ENCODE measurements at regions not wholly inside any gene's neighbourhood (a gene's known extent, or its start where the extent isn't known, plus 50 kb on each side); places are given as distances from the start of the nearest gene placed in this dataset.

DNA sequence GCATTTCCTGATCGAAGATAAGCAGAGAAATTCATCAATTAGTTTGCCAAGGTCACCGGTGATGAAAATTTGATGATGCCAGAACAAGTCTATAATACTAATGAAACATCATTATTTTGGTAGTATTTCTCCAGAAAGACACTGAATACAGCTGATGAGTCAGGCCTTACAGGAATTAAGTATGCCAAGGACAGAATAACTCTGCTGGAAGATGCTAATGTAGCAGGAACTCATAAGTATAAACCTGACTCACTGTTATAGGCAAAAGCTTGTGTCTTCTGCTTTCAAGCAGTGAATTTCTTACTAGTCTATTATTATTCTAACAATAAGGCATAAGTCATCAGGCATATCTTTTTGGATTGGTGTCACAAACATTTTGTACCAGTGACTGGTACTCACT lies 1825.1 kb upstream of the IGFBP7 start:
- no TSS peak for BruUV-seq (replicated peaks)
- no peaks in the 10 kb centered on the region for H3F3A ChIP-seq (ENCODE audit: low read length, unreplicated experiment)
- H3K27me3 ChIP-seq (ENCODE audit: low read length): no peaks in the 10 kb centered on the region
- H3K36me3 ChIP-seq (ENCODE audit: low read depth, low read length): no peaks in the 10 kb centered on the region
- intact Hi-C loops (cut with micrococcal nuclease): no loop called here
- no peaks in the 10 kb centered on the region for H3K79me2 ChIP-seq (ENCODE audit: low read length)
- POLR2A ChIA-PET (ENCODE audit: unreplicated experiment): no interaction called here
- H3K4me2 ChIP-seq (ENCODE audit: low read length): no peak overlapping the region
- H2AFZ ChIP-seq (ENCODE audit: low read length): no peak overlapping the region
- ATAC-seq (peak; percentile 91), DNase-seq (peak; percentile 46)
- H4K20me1 ChIP-seq (ENCODE audit: low read length): no peaks in the 10 kb centered on the region
- peaks cover 4% of the 10 kb centered on the region; the same call in 1 of the 2 replicates for H3K4me1 ChIP-seq (ENCODE audit: insufficient read depth, low read length)
- H3K27ac ChIP-seq (ENCODE audit: low read length): peak overlapping the region; percentile 62; the same call in 1 of the 2 replicates
- TF ChIP-seq, protein P1, sequence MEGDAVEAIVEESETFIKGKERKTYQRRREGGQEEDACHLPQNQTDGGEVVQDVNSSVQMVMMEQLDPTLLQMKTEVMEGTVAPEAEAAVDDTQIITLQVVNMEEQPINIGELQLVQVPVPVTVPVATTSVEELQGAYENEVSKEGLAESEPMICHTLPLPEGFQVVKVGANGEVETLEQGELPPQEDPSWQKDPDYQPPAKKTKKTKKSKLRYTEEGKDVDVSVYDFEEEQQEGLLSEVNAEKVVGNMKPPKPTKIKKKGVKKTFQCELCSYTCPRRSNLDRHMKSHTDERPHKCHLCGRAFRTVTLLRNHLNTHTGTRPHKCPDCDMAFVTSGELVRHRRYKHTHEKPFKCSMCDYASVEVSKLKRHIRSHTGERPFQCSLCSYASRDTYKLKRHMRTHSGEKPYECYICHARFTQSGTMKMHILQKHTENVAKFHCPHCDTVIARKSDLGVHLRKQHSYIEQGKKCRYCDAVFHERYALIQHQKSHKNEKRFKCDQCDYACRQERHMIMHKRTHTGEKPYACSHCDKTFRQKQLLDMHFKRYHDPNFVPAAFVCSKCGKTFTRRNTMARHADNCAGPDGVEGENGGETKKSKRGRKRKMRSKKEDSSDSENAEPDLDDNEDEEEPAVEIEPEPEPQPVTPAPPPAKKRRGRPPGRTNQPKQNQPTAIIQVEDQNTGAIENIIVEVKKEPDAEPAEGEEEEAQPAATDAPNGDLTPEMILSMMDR (conservative IDR thresholded peaks at IDR 0.05; ENCODE audit: low read depth, low read length): no peak
- TF ChIP-seq EZH2phosphoT487 (IDR thresholded peaks at IDR 0.05; ENCODE audit: borderline replicate concordance, low read length) (no peak), EZH2 (IDR thresholded peaks at IDR 0.05; ENCODE audit: low read length, unreplicated experiment) (no peak)
- no peak overlapping the region for H3K9ac ChIP-seq (ENCODE audit: low read length)
- peaks cover 8% of the 10 kb centered on the region for H3K9me3 ChIP-seq (ENCODE audit: low read length)
- no peaks in the 10 kb centered on the region for H3K9me2 ChIP-seq (replicated peaks; ENCODE audit: low read length)
- CTCF ChIA-PET: interaction anchor here (0.6 kb wide), 1 partner anchor 670 kb away, joined by 3 read pairs; no protein-coding TSS in a partner anchor
- H3K4me3 ChIP-seq (ENCODE audit: low read length): no peak overlapping the region

DNA sequence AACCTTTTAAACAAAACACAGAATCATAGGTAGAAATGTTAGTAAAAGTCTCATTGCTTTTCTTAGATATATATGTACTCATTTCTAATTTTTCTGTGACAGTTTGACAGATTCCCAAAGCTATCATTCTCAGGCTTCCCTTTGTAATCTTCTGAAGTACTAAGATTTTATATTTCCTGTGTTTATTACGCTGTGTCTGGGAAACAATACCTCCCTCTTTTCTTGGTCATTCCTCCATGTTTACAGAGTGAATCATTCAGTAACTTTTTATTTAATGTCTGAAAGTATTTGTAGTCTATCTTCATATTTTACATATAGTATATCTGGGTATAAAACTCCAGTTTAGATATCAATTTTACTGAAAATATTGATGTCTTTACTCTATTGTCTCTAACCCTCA lies 1826.3 kb upstream of the IGFBP7 start:
- ChIA-PET CTCF (no interaction called here), POLR2A (ENCODE audit: unreplicated experiment) (no interaction called here)
- no peak overlapping the region for H3K4me3 ChIP-seq (ENCODE audit: low read length)

DNA sequence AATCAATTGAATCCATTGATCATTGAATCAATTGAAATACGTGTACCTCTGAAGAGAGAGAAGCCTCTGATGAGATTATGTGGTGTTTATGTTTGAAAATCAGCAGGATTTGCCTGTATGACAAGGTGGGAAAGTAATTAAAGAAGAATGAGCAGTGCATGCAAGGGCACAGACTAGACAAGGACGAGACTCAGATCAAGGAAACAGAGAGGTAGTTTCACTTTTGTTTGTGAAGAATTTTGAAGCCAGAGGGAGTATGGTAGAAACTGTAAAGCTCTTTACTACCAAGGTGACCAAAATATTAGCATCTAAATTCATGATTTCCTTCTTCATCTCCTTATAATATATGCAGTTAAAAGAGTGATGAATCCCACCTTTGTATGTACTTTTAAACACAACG lies 1830.0 kb upstream of the IGFBP7 start:
- no peak overlapping the region for H3K27ac ChIP-seq (ENCODE audit: low read length)
- TF ChIP-seq EZH2 (IDR thresholded peaks at IDR 0.05; ENCODE audit: low read length, unreplicated experiment) (no peak), EZH2phosphoT487 (IDR thresholded peaks at IDR 0.05; ENCODE audit: borderline replicate concordance, low read length) (no peak)
- TF ChIP-seq, protein P1 (conservative IDR thresholded peaks at IDR 0.05; ENCODE audit: low read depth, low read length): no peak
- ChIA-PET CTCF (no interaction called here), POLR2A (ENCODE audit: unreplicated experiment) (no interaction called here)
- no peaks in the 10 kb centered on the region for H3K9me2 ChIP-seq (replicated peaks; ENCODE audit: low read length)
- DNase-seq (no peak), ATAC-seq (no peak)
- no TSS peak for BruUV-seq (replicated peaks)
- H3K36me3 ChIP-seq (ENCODE audit: low read depth, low read length): no peaks in the 10 kb centered on the region
- no peaks in the 10 kb centered on the region for H4K20me1 ChIP-seq (ENCODE audit: low read length)
- intact Hi-C loops (cut with micrococcal nuclease): no loop called here
- H3K4me3 ChIP-seq (ENCODE audit: low read length): peak overlapping the region; percentile 27
- no peaks in the 10 kb centered on the region for H3K27me3 ChIP-seq (ENCODE audit: low read length)
- peak overlapping the region; percentile 77 for H2AFZ ChIP-seq (ENCODE audit: low read length)
- H3K9me3 ChIP-seq (ENCODE audit: low read length): peaks cover 3% of the 10 kb centered on the region
- peaks cover 4% of the 10 kb centered on the region; the same call in 1 of the 2 replicates for H3K4me1 ChIP-seq (ENCODE audit: insufficient read depth, low read length)
- peak overlapping the region; percentile 71 for H3K4me2 ChIP-seq (ENCODE audit: low read length)
- no peaks in the 10 kb centered on the region for H3K79me2 ChIP-seq (ENCODE audit: low read length)
- H3K9ac ChIP-seq (ENCODE audit: low read length): no peak overlapping the region
- H3F3A ChIP-seq (ENCODE audit: low read length, unreplicated experiment): no peaks in the 10 kb centered on the region

More for the DNA sequence above, 1826.3 kb upstream of the IGFBP7 start:
- no TSS peak for BruUV-seq (replicated peaks)
- no peak overlapping the region for H3K9ac ChIP-seq (ENCODE audit: low read length)
- peaks cover 3% of the 10 kb centered on the region for H3K9me3 ChIP-seq (ENCODE audit: low read length)
- no peak overlapping the region for H2AFZ ChIP-seq (ENCODE audit: low read length)
- no peaks in the 10 kb centered on the region for H3K79me2 ChIP-seq (ENCODE audit: low read length)
- TF ChIP-seq EZH2phosphoT487 (IDR thresholded peaks at IDR 0.05; ENCODE audit: borderline replicate concordance, low read length): no peak
- no peak for TF ChIP-seq EZH2 (IDR thresholded peaks at IDR 0.05; ENCODE audit: low read length, unreplicated experiment)
- TF ChIP-seq, protein P1 (conservative IDR thresholded peaks at IDR 0.05; ENCODE audit: low read depth, low read length): no peak
- peaks cover 4% of the 10 kb centered on the region; the same call in 1 of the 2 replicates for H3K4me1 ChIP-seq (ENCODE audit: insufficient read depth, low read length)
- ATAC-seq (peak; percentile 83), DNase-seq (peak; percentile 73)
- no peaks in the 10 kb centered on the region for H4K20me1 ChIP-seq (ENCODE audit: low read length)
- no peaks in the 10 kb centered on the region for H3K36me3 ChIP-seq (ENCODE audit: low read depth, low read length)
- no peaks in the 10 kb centered on the region for H3K27me3 ChIP-seq (ENCODE audit: low read length)
- no peak overlapping the region for H3K4me2 ChIP-seq (ENCODE audit: low read length)
- H3K27ac ChIP-seq (ENCODE audit: low read length): peak overlapping the region; percentile 62
- no peaks in the 10 kb centered on the region for H3F3A ChIP-seq (ENCODE audit: low read length, unreplicated experiment)
- intact Hi-C loops (cut with micrococcal nuclease): no loop called here
- H3K9me2 ChIP-seq (replicated peaks; ENCODE audit: low read length): no peaks in the 10 kb centered on the region

All from PC-3 (cell line).